RWPE1 (cell line): ENCODE measurements at regions not wholly inside any gene's neighbourhood (a gene's known extent, or its start where the extent isn't known, plus 50 kb on each side); places are given as distances from the start of the nearest gene placed in this dataset.
"Not testable (repeated sequence)": the region's sequence is repeated elsewhere in the genome, so short reads cannot be mapped to it uniquely, and the experiment has no call there.

Experiments used
- CTCF ChIA-PET: fragments of 350-600 bp; sonication (Branson Sonifier 250); formaldehyde crosslinking; extraction: SDS; loops from one replicate; lab custom pipeline; 2021; lab: Yijun Ruan, JAX
- POLR2A ChIA-PET: fragments of 400-600 bp; formaldehyde crosslinking; extraction: SDS; loops from one replicate; lab custom pipeline; 2020; ENCODE audit warnings: antibody characterized with exemption; ENCODE audit not compliant: low non-redundant PET; lab: Yijun Ruan, JAX
- DNase-seq: peaks from one replicate; pipeline ENCODE4 v3.0.0; 2012; ENCODE audit warnings: low spot score
- H3K27ac ChIP-seq: fragments of 450-650 bp; 2 replicates; pipeline ENCODE4 v1.5.1; 2017
- TF ChIP-seq, protein P1 (sequence below): fragments of 450-650 bp; conservative IDR thresholded peaks from 2 replicates; pipeline ENCODE4 v1.5.1; 2017; ENCODE audit warnings: low read depth, mild to moderate bottlenecking

DNA sequence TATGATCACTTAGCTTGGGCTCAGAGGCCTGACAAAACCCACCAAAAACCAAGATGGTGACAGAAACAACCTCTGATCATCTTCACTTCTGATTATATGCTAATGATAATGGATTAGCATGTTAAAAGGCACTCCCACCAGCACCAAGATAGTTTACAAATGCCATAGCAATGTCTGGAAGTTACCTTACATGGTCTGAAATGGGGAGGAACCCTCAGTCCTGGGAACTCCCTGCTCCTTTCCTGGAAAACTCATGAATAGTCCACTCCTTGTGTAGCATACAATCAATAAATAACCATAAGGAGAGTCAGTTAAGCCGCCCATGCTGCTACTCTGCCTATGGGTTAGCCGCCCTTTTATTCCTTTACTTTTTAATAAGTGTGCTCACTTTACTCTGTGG lies 120.0 kb upstream of the HS3ST4 start:
- POLR2A ChIA-PET: no interaction called here
- DNase-seq: no peak
- TF ChIP-seq, protein P1, sequence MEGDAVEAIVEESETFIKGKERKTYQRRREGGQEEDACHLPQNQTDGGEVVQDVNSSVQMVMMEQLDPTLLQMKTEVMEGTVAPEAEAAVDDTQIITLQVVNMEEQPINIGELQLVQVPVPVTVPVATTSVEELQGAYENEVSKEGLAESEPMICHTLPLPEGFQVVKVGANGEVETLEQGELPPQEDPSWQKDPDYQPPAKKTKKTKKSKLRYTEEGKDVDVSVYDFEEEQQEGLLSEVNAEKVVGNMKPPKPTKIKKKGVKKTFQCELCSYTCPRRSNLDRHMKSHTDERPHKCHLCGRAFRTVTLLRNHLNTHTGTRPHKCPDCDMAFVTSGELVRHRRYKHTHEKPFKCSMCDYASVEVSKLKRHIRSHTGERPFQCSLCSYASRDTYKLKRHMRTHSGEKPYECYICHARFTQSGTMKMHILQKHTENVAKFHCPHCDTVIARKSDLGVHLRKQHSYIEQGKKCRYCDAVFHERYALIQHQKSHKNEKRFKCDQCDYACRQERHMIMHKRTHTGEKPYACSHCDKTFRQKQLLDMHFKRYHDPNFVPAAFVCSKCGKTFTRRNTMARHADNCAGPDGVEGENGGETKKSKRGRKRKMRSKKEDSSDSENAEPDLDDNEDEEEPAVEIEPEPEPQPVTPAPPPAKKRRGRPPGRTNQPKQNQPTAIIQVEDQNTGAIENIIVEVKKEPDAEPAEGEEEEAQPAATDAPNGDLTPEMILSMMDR: no peak
- CTCF ChIA-PET: no interaction called here
- no peak overlapping the region for H3K27ac ChIP-seq

- CTCF ChIA-PET: no interaction called here
- DNase-seq: no peak
- no peak overlapping the region for H3K27ac ChIP-seq
- TF ChIP-seq, protein P1: no peak
- POLR2A ChIA-PET: no interaction called here
These were observed 121.6 kb upstream of the HS3ST4 start for GRCh38 chr16:25570131-25570530.

GRCh38 chr16:25568991-25569390 lies 122.8 kb upstream of the HS3ST4 start:
- POLR2A ChIA-PET: no interaction called here
- TF ChIP-seq, protein P1: no peak
- no peak overlapping the region for H3K27ac ChIP-seq
- no peak for DNase-seq
- CTCF ChIA-PET: no interaction called here

DNA sequence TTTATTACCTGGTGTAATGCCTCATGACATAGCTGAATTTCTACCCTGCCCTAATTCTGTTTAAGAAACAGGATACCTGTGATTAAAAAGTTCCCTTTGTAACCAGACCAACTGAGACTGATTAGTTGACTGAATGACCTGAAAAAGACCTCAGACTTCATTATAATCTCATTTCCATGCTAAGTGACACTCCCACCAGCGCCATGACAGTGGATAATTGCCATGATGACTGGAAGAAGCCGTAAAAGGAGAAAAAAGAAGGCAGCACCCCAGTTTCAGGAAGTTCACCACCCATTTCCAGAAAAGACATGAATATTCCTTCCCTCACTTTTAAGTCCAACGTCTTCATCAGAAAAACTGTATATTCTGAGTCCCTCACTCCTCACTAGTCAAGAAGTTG lies 125.6 kb upstream of the HS3ST4 start:
- H3K27ac ChIP-seq: no peak overlapping the region
- TF ChIP-seq, protein P1: no peak
- POLR2A ChIA-PET: no interaction called here
- no peak for DNase-seq
- CTCF ChIA-PET: no interaction called here

- DNase-seq: no peak
- CTCF ChIA-PET: no interaction called here
- H3K27ac ChIP-seq: no peak overlapping the region
- TF ChIP-seq, protein P1: no peak
- POLR2A ChIA-PET: no interaction called here
These were observed 128.1 kb upstream of the HS3ST4 start for GRCh38 chr16:25563700-25564099.

DNA sequence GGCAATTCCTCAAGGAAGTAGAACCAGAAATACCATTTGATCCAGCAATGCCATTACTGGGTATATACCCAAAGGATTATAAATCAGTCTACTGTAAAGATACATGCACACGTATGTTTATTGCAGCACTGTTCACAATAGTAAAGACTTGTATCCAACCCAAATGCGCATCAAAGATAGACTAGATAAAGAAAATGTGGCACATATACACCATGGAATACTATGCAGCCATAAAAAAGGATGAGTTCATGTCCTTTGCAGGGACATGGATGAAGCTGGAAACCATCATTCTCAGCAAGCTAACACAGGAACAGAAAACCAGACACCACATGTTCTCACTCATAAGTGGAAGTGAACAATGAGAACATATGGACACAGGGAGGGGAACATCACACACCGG lies 130.0 kb upstream of the HS3ST4 start:
- H3K27ac ChIP-seq, POLR2A ChIA-PET, DNase-seq, CTCF ChIA-PET: not testable (repeated sequence)

- CTCF ChIA-PET, H3K27ac ChIP-seq, DNase-seq, POLR2A ChIA-PET: not testable (repeated sequence)
These were observed 134.8 kb upstream of the HS3ST4 start for GRCh38 chr16:25556968-25557312.

- H3K27ac ChIP-seq, POLR2A ChIA-PET, CTCF ChIA-PET, DNase-seq: not testable (repeated sequence)
These were observed 135.3 kb upstream of the HS3ST4 start for GRCh38 chr16:25556289-25556967.
